H9 (cell line): ENCODE measurements at regions not wholly inside any gene's neighbourhood (a gene's known extent, or its start where the extent isn't known, plus 50 kb on each side); places are given as distances from the start of the nearest gene placed in this dataset.

Experiments used
- DNase-seq: peaks from one replicate; pipeline ENCODE4 v3.0.0-alpha.2; 2017
- H2AFZ ChIP-seq: one replicate; pipeline ENCODE4 v1.6.1; 2013; ENCODE audit warnings: mild to moderate bottlenecking, low read length, control low read depth, moderate library complexity
- H2AK5ac ChIP-seq: 2 replicates; pipeline ENCODE4 v1.6.1; 2013; ENCODE audit warnings: low read length, control low read depth, mixed read lengths; ENCODE audit not compliant: insufficient read length
- H2BK120ac ChIP-seq: one replicate; pipeline ENCODE4 v1.6.1; 2013; ENCODE audit warnings: low read depth, mild to moderate bottlenecking, low read length, control low read depth, inconsistent platforms; ENCODE audit not compliant: poor library complexity, severe bottlenecking
- H2BK12ac ChIP-seq: 2 replicates; pipeline ENCODE4 v1.6.1; 2013; ENCODE audit warnings: low read length, control low read depth, mixed read lengths, low read depth; ENCODE audit not compliant: insufficient read length
- H2BK15ac ChIP-seq: 2 replicates; pipeline ENCODE4 v1.6.1; 2013; ENCODE audit warnings: low read depth, low read length, control low read depth
- H2BK20ac ChIP-seq: one replicate; pipeline ENCODE4 v1.6.1; 2013; ENCODE audit warnings: low read depth, mild to moderate bottlenecking, low read length, control low read depth, inconsistent platforms; ENCODE audit not compliant: poor library complexity, severe bottlenecking
- H2BK5ac ChIP-seq: 2 replicates; pipeline ENCODE4 v1.6.1; 2013; ENCODE audit warnings: low read length, control low read depth, mixed read lengths; ENCODE audit not compliant: insufficient read length
- H3K14ac ChIP-seq: 2 replicates; pipeline ENCODE4 v1.6.1; 2013; ENCODE audit warnings: low read length, control low read depth; ENCODE audit not compliant: insufficient read depth
- H3K18ac ChIP-seq: 2 replicates; pipeline ENCODE4 v1.6.1; 2013; ENCODE audit warnings: low read depth, mild to moderate bottlenecking, mixed read lengths, low read length, control low read depth; ENCODE audit not compliant: insufficient read length
- H3K23ac ChIP-seq: 2 replicates; pipeline ENCODE4 v1.6.1; 2013; ENCODE audit warnings: low read length, control low read depth, mixed read lengths, low read depth; ENCODE audit not compliant: insufficient read length
- H3K23me2 ChIP-seq: 2 replicates; pipeline ENCODE4 v1.6.1; 2013; ENCODE audit warnings: low read depth, mild to moderate bottlenecking, mixed read lengths, low read length, control low read depth; ENCODE audit not compliant: insufficient read length, poor library complexity, severe bottlenecking
- H3K27ac ChIP-seq: 2 replicates; pipeline ENCODE4 v1.5.1; 2013; ENCODE audit warnings: low read length, control low read depth, mixed read lengths, low read depth; ENCODE audit not compliant: insufficient read length
- H3K27me3 ChIP-seq: 2 replicates; pipeline ENCODE4 v1.6.1; 2013; ENCODE audit warnings: low read length, control low read depth, inconsistent platforms; ENCODE audit not compliant: insufficient read depth
- H3K4ac ChIP-seq: 2 replicates; pipeline ENCODE4 v1.6.1; 2013; ENCODE audit warnings: low read depth, mild to moderate bottlenecking, control low read depth, inconsistent platforms, low read length, moderate library complexity
- H3K4me1 ChIP-seq: 2 replicates; pipeline ENCODE4 v1.6.1; 2013; ENCODE audit warnings: low read length, control low read depth, inconsistent platforms; ENCODE audit not compliant: insufficient read depth
- H3K4me2 ChIP-seq: 2 replicates; pipeline ENCODE4 v1.6.1; 2013; ENCODE audit warnings: low read length, control low read depth, mixed read lengths; ENCODE audit not compliant: insufficient read length, insufficient read depth
- H3K56ac ChIP-seq: 2 replicates; pipeline ENCODE4 v1.6.1; 2013; ENCODE audit warnings: low read depth, mild to moderate bottlenecking, mixed read lengths, low read length, control low read depth; ENCODE audit not compliant: insufficient read length
- H3K79me1 ChIP-seq: 2 replicates; pipeline ENCODE4 v1.6.1; 2013; ENCODE audit warnings: low read depth, mild to moderate bottlenecking, moderate library complexity, low read length, control low read depth, inconsistent platforms; ENCODE audit not compliant: insufficient read depth, poor library complexity, severe bottlenecking
- H3K79me2 ChIP-seq: 2 replicates; pipeline ENCODE4 v1.6.1; 2013; ENCODE audit warnings: low read length, control low read depth, inconsistent platforms; ENCODE audit not compliant: insufficient read depth
- H3K9ac ChIP-seq: 2 replicates; pipeline ENCODE4 v1.6.1; 2013; ENCODE audit warnings: low read length, control low read depth, mixed read lengths; ENCODE audit not compliant: insufficient read length; ENCODE audit errors: extremely low read depth
- H3K9me3 ChIP-seq: one replicate; pipeline ENCODE4 v1.6.1; 2013; ENCODE audit warnings: low read depth, low read length, inconsistent platforms; ENCODE audit not compliant: control insufficient read depth
- H3T11ph ChIP-seq: one replicate; pipeline ENCODE4 v1.6.1; 2013; ENCODE audit warnings: mild to moderate bottlenecking, low read length, control low read depth, inconsistent platforms
- H4K20me1 ChIP-seq: one replicate; pipeline ENCODE4 v1.6.1; 2013; ENCODE audit not compliant: control insufficient read depth, insufficient read length, insufficient read depth
- H4K5ac ChIP-seq: 2 replicates; pipeline ENCODE4 v1.6.1; 2013; ENCODE audit warnings: low read depth, mild to moderate bottlenecking, mixed read lengths, low read length, control low read depth; ENCODE audit not compliant: insufficient read length
- H4K8ac ChIP-seq: replicated peaks from 2 replicates; pipeline ENCODE4 v1.6.1; 2013; ENCODE audit warnings: low read length, control low read depth, mixed read lengths, low read depth; ENCODE audit not compliant: insufficient read length
- H4K91ac ChIP-seq: 2 replicates; pipeline ENCODE4 v1.6.1; 2013; ENCODE audit warnings: low read depth, mild to moderate bottlenecking, moderate library complexity, mixed read lengths, low read length, control low read depth; ENCODE audit not compliant: insufficient read length
- H3K27ac Mint-ChIP-seq, 3 experiments: 2 replicates in 2 of 3; 3 replicates in 1 of 3; pipeline ENCODE4 v1.8.0; 2020 to 2021; ENCODE audit warnings: mixed read lengths in 3 of 3, mild to moderate bottlenecking in 1 of 3, moderate library complexity in 1 of 3
- H3K27me3 Mint-ChIP-seq: 2 replicates; pipeline ENCODE4 v1.8.0; 2021; ENCODE audit warnings: low read depth, mild to moderate bottlenecking, moderate library complexity, mixed read lengths
- H3K36me3 Mint-ChIP-seq, 3 experiments: 2 replicates in 2 of 3; 3 replicates in 1 of 3; pipeline ENCODE4 v1.8.0; 2020 to 2021; ENCODE audit warnings: low read depth in 3 of 3, mixed read lengths in 3 of 3; ENCODE audit not compliant: insufficient read depth in 1 of 3
- H3K4me1 Mint-ChIP-seq, 2 experiments: 2 replicates each; pipeline ENCODE4 v1.8.0; 2020; ENCODE audit warnings: mixed read lengths in 2 of 2
- H3K4me3 Mint-ChIP-seq, 2 experiments: 2 replicates in 1 of 2; 3 replicates in 1 of 2; pipeline ENCODE4 v1.8.0; 2020 to 2021; ENCODE audit warnings: mild to moderate bottlenecking in 2 of 2, mixed read lengths in 2 of 2, moderate library complexity in 1 of 2
- H3K9me3 Mint-ChIP-seq, 2 experiments: 2 replicates in 1 of 2; 3 replicates in 1 of 2; pipeline ENCODE4 v1.8.0; 2020; ENCODE audit warnings: mild to moderate bottlenecking in 2 of 2, mixed read lengths in 2 of 2, moderate library complexity in 1 of 2
- CTCF ChIP-seq: fragments of 200-600 bp; sonication (generic); conservative IDR thresholded peaks from 3 replicates; pipeline ENCODE4 v1.8.0; 2021; ENCODE audit warnings: antibody characterized with exemption, mild to moderate bottlenecking
- WGBS: extraction: QIAGEN DNeasy Blood & Tissue Kit; methylation state at CpG from one replicate; pipeline ENCODE4 v1.1.7; 2013; ENCODE audit warnings: missing lambda C conversion rate, low lambda C conversion rate, mixed read lengths; ENCODE audit not compliant: insufficient read length; ENCODE audit errors: extremely low coverage; 5-methylcytosine and 5-hydroxymethylcytosine counted together

DNA sequence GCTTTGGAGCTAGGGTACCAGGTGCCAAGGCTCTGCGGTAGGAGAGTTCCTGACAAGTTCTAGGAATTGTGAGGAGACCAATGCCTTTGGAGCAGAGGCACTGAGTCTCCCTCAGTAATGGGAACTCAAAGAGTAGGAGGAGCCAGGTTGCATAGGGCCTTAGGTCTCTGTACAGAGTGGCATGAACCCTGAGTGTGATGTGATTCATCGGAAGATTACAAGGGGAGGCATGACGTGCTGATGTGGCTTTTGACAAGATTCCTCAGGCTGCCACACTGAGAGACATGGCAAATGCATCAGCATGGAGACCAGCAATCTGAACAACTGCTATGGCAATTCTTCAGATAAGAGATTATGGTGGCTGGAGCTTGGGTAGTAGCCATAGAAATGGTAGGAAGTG lies 94.6 kb upstream of the SLC44A3 start:
- H3K27ac Mint-ChIP-seq, result no peak overlapping the region
- no peak overlapping the region for H2BK120ac ChIP-seq
- no peak overlapping the region for H3K27ac ChIP-seq

More for the DNA sequence above, 94.6 kb upstream of the SLC44A3 start:
- H3K9ac ChIP-seq, result no peak overlapping the region
- Mint-ChIP-seq H3K9me3 (no peaks in the 10 kb centered on the region), H3K36me3 (peaks cover 0 to 4% (median 0%) of the 10 kb centered on the region in 3 experiments; a peak in 1 of 7 replicates), H3K4me1 (peaks cover 10% of the 10 kb centered on the region in 2 experiments), H3K4me3 (no peak overlapping the region), H3K27me3 (no peaks in the 10 kb centered on the region)
- no peak overlapping the region for H2BK5ac ChIP-seq
- no peak overlapping the region for H3T11ph ChIP-seq
- no peak overlapping the region for H4K8ac ChIP-seq
- H3K56ac ChIP-seq, result no peak overlapping the region
- H2AFZ ChIP-seq, result no peak overlapping the region
- H3K4me1 ChIP-seq, result no peaks in the 10 kb centered on the region
- no peak overlapping the region for H3K18ac ChIP-seq
- no peak for DNase-seq
- H2BK15ac ChIP-seq, result no peak overlapping the region
- H3K23ac ChIP-seq, result no peak overlapping the region
- H3K79me2 ChIP-seq, result no peaks in the 10 kb centered on the region; the same call in 1 of the 2 replicates
- no peaks in the 10 kb centered on the region for H3K23me2 ChIP-seq
- no peaks in the 10 kb centered on the region for H3K79me1 ChIP-seq
- H3K4ac ChIP-seq, result no peak overlapping the region
- TF ChIP-seq CTCF, result no peak
- H4K20me1 ChIP-seq, result no peaks in the 10 kb centered on the region
- H3K4me2 ChIP-seq, result no peak overlapping the region
- H4K91ac ChIP-seq, result no peak overlapping the region
- H3K9me3 ChIP-seq, result no peaks in the 10 kb centered on the region
- no peak overlapping the region for H4K5ac ChIP-seq
- H2AK5ac ChIP-seq, result no peak overlapping the region
- WGBS, result no CpG with 5 or more reads among the region's 3 CpGs
- no peaks in the 10 kb centered on the region for H3K27me3 ChIP-seq
- H3K14ac ChIP-seq, result no peak overlapping the region
- no peak overlapping the region for H2BK20ac ChIP-seq
- no peak overlapping the region for H2BK12ac ChIP-seq
